ENCODE measurements at regions not wholly inside any gene's neighbourhood (a gene's known extent, or its start where the extent isn't known, plus 50 kb on each side); places are given as distances from the start of the nearest gene placed in this dataset.

DNA sequence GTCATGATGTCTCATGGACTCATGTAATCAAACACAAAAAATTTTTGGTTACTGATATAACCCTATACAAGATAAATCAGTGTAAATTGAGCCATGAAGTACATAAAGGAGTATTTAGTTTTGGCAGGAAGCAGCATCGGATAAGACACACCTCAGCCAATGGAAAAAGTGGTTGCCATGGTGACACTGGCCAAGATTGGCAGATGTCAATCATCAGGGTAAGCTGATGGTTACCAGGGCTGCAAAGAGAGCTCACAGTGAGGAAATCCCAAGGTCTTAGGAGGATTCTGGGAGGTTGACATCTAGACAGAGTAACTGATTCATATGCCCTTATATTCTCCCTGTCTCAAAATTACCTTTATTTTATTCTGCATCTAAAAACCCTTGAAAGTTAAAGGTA is 203.8 kb upstream of the PCSK2 start:
- Mint-ChIP-seq H3K27me3 (ENCODE audit: low read depth) (peaks cover 3% of the 10 kb centered on the region), H3K4me3 (no peak overlapping the region), H3K27ac (ENCODE audit: unreplicated experiment) (no peak overlapping the region), H3K9me3 (peaks cover 8% of the 10 kb centered on the region), H3K4me1 (peaks cover 25% of the 10 kb centered on the region), H3K36me3 (ENCODE audit: low read depth) (no peaks in the 10 kb centered on the region)
- TF ChIP-seq, protein P1, sequence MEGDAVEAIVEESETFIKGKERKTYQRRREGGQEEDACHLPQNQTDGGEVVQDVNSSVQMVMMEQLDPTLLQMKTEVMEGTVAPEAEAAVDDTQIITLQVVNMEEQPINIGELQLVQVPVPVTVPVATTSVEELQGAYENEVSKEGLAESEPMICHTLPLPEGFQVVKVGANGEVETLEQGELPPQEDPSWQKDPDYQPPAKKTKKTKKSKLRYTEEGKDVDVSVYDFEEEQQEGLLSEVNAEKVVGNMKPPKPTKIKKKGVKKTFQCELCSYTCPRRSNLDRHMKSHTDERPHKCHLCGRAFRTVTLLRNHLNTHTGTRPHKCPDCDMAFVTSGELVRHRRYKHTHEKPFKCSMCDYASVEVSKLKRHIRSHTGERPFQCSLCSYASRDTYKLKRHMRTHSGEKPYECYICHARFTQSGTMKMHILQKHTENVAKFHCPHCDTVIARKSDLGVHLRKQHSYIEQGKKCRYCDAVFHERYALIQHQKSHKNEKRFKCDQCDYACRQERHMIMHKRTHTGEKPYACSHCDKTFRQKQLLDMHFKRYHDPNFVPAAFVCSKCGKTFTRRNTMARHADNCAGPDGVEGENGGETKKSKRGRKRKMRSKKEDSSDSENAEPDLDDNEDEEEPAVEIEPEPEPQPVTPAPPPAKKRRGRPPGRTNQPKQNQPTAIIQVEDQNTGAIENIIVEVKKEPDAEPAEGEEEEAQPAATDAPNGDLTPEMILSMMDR (conservative IDR thresholded peaks at IDR 0.05) = no peak
- DNase-seq (ENCODE audit: low read depth, low spot score) = no peak

- H3K4me1 Mint-ChIP-seq = peaks cover 25% of the 10 kb centered on the region
- H3K27ac Mint-ChIP-seq (ENCODE audit: unreplicated experiment) = no peak overlapping the region
- no peak for DNase-seq (ENCODE audit: low read depth, low spot score)
- peak overlapping the region; percentile 5 for H3K4me3 Mint-ChIP-seq
- no peaks in the 10 kb centered on the region for H3K36me3 Mint-ChIP-seq (ENCODE audit: low read depth)
- peaks cover 3% of the 10 kb centered on the region for H3K27me3 Mint-ChIP-seq (ENCODE audit: low read depth)
- TF ChIP-seq, protein P1 (conservative IDR thresholded peaks at IDR 0.05) = no peak
- H3K9me3 Mint-ChIP-seq = peaks cover 10% of the 10 kb centered on the region
Measured at GRCh38 chr20:17023806-17024205, 203.0 kb upstream of the PCSK2 start.

DNA sequence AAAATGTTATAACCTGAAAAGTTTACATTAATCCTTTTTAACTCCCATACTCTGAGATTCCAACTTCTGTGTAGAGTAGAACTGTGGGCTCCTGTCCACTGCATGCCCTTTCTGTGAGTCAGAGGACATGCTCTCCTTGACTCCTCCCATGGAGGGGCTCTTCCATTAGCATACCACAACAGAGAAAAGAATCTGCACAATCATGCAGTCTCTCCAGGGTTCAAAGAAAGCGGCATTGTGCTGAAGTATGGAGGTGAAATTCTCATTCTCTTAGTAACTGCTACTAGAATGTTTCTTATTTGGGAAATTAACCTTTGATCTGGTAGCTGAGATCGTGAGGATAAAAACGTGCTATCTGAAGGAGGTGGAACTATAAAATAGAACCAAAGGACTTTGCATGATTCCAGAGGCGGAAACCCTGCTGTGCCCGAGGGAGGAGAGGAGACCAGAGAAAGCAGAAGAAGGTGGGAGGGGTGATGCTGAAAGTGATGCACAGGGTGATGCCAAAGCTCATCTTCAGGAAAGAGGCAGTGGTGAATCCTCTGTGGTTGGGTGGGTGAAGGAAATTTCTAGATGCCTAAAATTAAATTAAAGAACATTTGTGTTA is 202.2 kb upstream of the PCSK2 start:
- DNase-seq (ENCODE audit: low read depth, low spot score) = no peak
- H3K27ac Mint-ChIP-seq (ENCODE audit: unreplicated experiment) = peak overlapping the region; percentile 2
- H3K4me3 Mint-ChIP-seq = peak overlapping the region; percentile 41

DNA sequence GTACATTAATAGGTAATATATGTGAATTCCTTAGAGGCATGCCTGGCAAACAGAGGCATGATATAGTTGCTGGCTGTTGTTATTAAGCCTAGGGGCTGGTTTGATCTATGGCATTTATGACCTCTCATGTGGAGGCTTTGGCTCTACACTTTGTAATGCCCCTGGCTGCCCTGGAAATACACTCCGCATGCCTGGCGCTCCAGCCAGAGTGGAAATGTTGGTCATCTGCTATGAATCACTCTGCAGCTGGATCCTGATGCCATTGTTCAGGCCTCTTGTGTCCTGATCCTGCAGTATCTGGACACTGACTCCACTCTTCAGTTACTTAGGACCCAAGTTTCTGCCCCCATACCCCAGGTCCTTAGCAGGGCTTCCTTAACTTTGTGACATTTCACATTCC is 200.5 kb upstream of the PCSK2 start:
- Mint-ChIP-seq H3K27ac (ENCODE audit: unreplicated experiment) (no peak overlapping the region), H3K4me3 (no peak overlapping the region), H3K27me3 (ENCODE audit: low read depth) (no peaks in the 10 kb centered on the region), H3K9me3 (peaks cover 13% of the 10 kb centered on the region), H3K36me3 (ENCODE audit: low read depth) (no peaks in the 10 kb centered on the region), H3K4me1 (peaks cover 25% of the 10 kb centered on the region)
- TF ChIP-seq, protein P1 (conservative IDR thresholded peaks at IDR 0.05) = no peak
- DNase-seq (ENCODE audit: low read depth, low spot score) = no peak

More for the DNA sequence above, 202.2 kb upstream of the PCSK2 start:
- Mint-ChIP-seq H3K36me3 (ENCODE audit: low read depth) (no peaks in the 10 kb centered on the region), H3K27me3 (ENCODE audit: low read depth) (peaks cover 3% of the 10 kb centered on the region), H3K4me1 (peaks cover 25% of the 10 kb centered on the region), H3K9me3 (peaks cover 10% of the 10 kb centered on the region)
- TF ChIP-seq, protein P1 (conservative IDR thresholded peaks at IDR 0.05) = no peak

DNA sequence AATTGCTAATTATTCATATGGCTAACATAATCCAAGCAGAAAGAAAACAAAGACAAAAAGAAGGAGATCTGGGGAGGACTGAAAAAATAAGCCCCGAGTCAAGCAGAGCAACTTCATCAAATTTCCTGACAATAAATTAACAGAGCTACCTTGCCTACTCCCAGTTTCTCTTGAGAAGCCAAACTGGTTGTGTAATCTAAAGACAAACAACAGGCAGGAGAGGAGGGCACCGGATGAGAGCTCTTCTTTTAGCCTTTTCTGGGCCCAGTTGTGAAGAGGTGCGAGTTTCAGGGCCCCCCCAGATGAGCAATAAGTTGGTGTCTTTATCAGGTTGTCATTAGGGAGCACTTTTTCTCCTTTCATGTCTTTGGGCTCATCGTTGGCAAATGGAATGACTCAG is 197.1 kb upstream of the PCSK2 start:
- no peak overlapping the region for H3K4me3 Mint-ChIP-seq
- H3K4me1 Mint-ChIP-seq = peaks cover 10% of the 10 kb centered on the region
- TF ChIP-seq, protein P1 (conservative IDR thresholded peaks at IDR 0.05) = no peak
- no peaks in the 10 kb centered on the region for H3K36me3 Mint-ChIP-seq (ENCODE audit: low read depth)
- H3K27ac Mint-ChIP-seq (ENCODE audit: unreplicated experiment) = no peak overlapping the region
- no peak for DNase-seq (ENCODE audit: low read depth, low spot score)
- no peaks in the 10 kb centered on the region for H3K27me3 Mint-ChIP-seq (ENCODE audit: low read depth)
- peaks cover 13% of the 10 kb centered on the region for H3K9me3 Mint-ChIP-seq
